SKM-1 treated with dmso at 0.1 percent for 144 hours (cell line): ENCODE measurements at regions not wholly inside any gene's neighbourhood (a gene's known extent, or its start where the extent isn't known, plus 50 kb on each side); places are given as distances from the start of the nearest gene placed in this dataset.

Source experiments
- DNase-seq: peaks from one replicate; lab custom pipeline; 2025; ENCODE audit not compliant: unreplicated experiment; lab: John Stamatoyannopoulos, UW

DNA sequence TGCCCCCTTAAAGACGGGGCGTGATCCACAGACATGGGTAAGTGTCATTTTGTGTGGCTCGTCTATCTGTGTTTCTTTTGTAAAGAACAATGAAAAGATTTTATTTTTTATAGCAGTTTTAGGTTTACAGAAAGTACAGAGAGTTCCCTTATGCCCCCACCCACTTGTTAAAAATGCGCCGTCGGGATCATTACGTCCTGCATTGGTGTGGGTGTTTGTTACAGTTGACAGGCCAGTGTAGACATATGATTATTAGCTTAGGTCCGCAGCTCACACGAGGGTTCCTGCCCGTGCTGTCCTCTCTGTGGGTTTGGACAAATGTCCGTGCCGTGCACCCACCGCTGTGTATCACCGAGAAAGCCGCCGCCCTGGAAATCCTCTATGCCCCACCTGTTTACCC lies 50.5 kb downstream of the RGS12 start:
- DNase-seq: no peak

DNA sequence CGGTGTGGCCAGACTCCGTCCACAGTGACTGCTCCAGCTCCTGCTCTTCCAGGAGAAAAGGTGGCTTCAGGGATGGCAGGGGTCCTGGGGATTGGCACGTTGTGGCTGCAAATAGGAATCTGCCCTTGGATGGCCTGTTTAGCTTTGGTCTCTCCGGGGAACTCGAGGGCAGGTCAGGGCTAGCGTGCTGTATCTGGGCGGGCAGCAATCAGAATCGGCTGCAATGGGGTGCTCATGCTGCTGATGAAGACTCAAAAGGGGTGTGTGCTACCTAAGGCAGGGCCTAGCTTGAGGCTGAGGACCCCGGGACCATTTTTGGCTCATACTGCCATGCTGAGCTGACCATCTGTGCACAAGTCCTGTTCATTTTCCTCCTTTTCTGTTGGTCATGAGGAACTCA lies 51.3 kb downstream of the RGS12 start:
- no peak for DNase-seq

- DNase-seq: no peak
These were observed 51.8 kb downstream of the RGS12 start for GRCh38 chr4:3344596-3344995.

DNA sequence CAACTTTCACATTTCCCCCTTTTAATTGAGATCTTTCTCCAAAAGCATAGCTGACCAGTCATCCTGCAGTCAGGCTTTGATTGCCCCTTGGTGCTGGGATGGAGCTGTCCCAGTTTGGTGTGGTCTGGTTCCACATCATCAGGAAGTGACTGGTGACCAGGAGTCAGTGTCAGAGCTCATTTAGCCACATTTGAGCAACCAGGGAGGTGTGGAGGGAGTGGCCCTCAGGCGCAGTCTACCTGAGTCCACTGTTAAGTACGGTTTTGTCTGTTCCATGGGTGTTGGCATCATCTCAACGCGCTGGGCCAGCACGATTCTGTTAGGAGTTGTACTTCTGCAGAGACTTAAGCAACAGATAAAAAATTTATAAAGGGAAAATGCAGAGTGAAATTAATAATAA lies 52.6 kb downstream of the RGS12 start:
- DNase-seq: no peak

GRCh38 chr4:3346146-3346545 lies 53.3 kb downstream of the RGS12 start:
- DNase-seq: peak; percentile 94

GRCh38 chr4:3347871-3348270 lies 55.0 kb downstream of the RGS12 start:
- DNase-seq: no peak

- DNase-seq: no peak
These were observed 55.8 kb downstream of the RGS12 start for GRCh38 chr4:3348621-3349020.

DNA sequence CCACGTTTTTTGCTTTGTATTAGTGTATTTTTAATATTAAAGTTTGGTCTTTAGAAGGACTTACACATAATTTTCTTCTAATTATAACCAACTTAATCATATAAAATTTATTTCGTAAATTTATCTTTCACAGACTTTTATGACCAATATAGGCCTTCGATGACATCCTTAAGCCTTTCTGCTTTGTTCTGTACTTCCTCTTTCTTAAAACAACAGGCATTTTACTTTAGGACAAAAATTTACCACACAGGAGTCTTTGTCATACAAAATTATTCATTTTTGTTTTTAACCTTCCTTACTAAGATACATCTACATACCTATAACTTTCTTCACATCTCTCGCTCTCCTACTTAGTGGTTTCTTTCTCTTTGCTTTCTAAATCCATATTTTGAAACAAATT lies 56.3 kb downstream of the RGS12 start:
- no peak for DNase-seq

DNA sequence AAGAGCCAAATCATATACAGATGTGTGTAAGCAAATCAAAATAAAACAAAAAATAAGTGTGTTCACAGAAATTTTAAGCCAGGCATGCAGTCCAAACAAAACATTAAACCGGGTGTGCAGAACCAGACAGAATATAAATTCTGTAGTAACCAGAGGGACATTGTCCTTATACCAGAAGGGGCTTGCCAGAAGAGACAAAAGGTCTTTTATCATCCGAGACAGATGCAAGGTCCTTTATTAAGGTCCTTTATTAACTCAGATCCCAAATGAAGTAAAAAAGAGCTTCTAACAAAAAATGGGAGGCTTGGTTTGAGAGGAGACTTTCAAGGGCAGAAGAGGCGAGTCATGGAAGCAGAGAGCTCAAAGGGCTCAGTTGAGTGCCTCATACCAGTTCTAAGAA lies 59.2 kb downstream of the RGS12 start:
- no peak for DNase-seq

GRCh38 chr4:3352505-3352904 lies 59.7 kb downstream of the RGS12 start:
- no peak for DNase-seq

DNA sequence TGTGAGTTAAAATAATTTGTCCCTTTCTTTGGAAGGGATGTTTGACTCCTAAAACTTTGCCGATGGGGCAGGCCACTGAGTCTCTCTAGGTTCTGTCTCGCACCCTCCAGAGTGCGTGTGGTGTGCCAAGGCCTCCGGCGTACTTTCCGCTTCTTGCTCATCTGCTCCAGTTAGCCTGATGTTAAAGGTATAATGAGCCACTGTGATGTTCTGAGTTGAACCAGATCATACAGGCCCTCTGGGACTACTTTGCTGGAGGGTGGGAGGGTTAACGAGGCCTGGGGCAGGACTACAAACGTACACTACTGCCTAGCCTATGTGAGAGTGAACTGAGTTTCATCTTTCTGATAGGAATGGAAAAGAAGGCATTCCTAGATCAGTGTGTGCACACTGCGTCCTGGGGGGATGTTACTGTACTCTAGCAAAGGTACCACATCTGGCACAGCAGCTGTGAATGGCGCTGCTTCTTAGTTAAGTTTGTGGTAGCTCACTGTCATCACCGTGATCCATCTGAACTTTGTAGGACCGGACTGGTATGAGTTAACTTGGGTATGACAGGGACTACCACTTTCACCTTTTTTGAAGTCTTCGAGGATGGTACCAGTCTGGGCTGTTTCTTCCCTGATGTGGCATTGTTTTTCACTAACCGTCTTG lies 60.2 kb downstream of the RGS12 start:
- no peak for DNase-seq

DNA sequence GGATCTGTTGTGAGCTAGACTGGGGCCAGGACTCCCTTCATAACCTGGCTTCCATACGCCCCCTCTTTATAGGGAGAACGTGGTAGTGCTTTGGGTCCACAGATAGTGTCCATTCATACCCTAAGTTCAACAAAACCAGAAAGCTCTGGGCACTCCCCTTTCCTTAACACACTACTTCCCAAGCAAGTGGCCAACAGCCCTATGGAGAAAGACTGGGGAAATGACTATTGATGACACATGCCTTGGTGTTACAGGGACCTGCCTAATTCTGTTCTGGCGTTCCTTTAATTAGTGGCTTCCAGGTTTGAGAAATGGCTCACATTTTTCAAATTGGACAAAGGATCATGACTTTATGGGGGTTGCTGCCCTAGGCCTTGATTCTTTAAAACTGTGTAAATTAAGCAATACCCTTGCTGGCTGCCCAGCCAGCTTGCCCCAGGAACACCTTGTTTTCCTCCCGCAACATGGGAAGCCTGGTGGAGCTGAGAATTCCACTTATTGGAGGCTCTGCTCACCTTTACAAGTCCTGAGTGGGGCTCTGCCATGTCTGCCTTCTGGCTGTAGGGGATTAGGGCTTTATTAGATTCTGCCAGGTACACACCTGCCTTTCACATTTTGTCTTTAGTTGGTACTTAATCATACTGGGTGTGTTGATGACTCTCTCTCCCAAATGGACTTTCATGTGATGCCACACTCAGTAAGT lies 61.1 kb downstream of the RGS12 start:
- DNase-seq: no peak

GRCh38 chr4:3354455-3354811 lies 61.6 kb downstream of the RGS12 start:
- no peak for DNase-seq

GRCh38 chr4:3355266-3355748 lies 62.5 kb downstream of the RGS12 start:
- DNase-seq: no peak

DNA sequence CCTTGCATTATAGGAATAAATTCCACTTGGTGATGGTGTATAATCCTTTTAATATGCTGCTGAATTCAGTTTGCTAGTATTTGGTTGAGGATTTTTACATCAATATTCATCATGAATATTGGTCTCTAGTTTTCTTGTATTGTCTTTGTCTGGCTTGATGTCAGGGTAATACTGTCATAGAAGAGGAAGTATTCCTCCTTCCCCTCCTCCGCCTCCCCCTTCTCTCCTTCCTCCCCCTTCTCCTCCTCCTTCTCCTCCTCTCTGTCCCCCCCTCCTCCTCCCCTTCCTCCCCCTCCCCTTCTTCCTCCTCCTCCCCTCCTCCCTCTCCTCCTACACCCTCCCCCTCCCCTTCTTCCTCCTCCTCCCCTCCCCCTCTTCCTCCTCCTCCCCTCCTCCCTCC lies 65.8 kb downstream of the RGS12 start:
- peak; percentile 73 for DNase-seq

GRCh38 chr4:3360777-3361176 lies 68.0 kb downstream of the RGS12 start:
- no peak for DNase-seq

- DNase-seq: no peak
These were observed 68.6 kb downstream of the RGS12 start for GRCh38 chr4:3361406-3361805.

GRCh38 chr4:3361896-3362295 lies 69.1 kb downstream of the RGS12 start:
- DNase-seq: no peak

- no peak for DNase-seq
These were observed 69.8 kb downstream of the RGS12 start for GRCh38 chr4:3362431-3363287.

- no peak for DNase-seq
These were observed 70.8 kb downstream of the RGS12 start for GRCh38 chr4:3363411-3364141.

- DNase-seq: no peak
These were observed 71.4 kb downstream of the RGS12 start for GRCh38 chr4:3364199-3364598.
